HCT116 (cell line): ENCODE measurements at regions not wholly inside any gene's neighbourhood (a gene's known extent, or its start where the extent isn't known, plus 50 kb on each side); places are given as distances from the start of the nearest gene placed in this dataset.
A peak's percentile ranks its signal among the peaks of the same experiment; 100 is the strongest.

Experiments used
- ATAC-seq: fragments of 200-7000 bp; cut with Tn5 transposase; 2 replicates; pipeline ENCODE4 v1.9.1; 2020; ENCODE audit warnings: mild to moderate bottlenecking, moderate library complexity
- BruUV-seq: library from RNA; stranded (reverse); fragments of 400-500 nt; replicated peaks from 2 replicates; lab custom pipeline; 2021; lab: Mats Ljungman, UMichigan
- CTCF ChIA-PET: fragments of 300-600 bp; sonication (Branson Sonifier 250); formaldehyde crosslinking; loops from one replicate; lab custom pipeline; 2021; ENCODE audit warnings: antibody characterized with exemption; lab: Charles Lee
- POLR2A ChIA-PET: fragments of 300-600, 350-600 bp; sonication (Branson Sonifier 250); formaldehyde crosslinking; loops from one replicate; lab custom pipeline; 2021; ENCODE audit warnings: antibody characterized with exemption; lab: Charles Lee
- RAD21 ChIA-PET, 2 experiments: fragments of 300-600 bp; sonication (Branson Sonifier 250); formaldehyde crosslinking; loops; one replicate each; lab custom pipeline; 2023; ENCODE audit warnings: low total read pairs in 2 of 2; ENCODE audit not compliant: uncharacterized antibody in 2 of 2, unreplicated experiment in 2 of 2, low non-redundant PET in 1 of 2; lab: Charles Lee
- DNase-seq: peaks from one replicate; pipeline ENCODE4 v3.0.0-alpha.2; 2010; ENCODE audit warnings: low read depth, low spot score
- H2AFZ ChIP-seq: fragments of 200-600 bp; shearing (Covaris generic), sonication (generic); 2 replicates; pipeline ENCODE4 v1.6.1; 2017; ENCODE audit warnings: low read depth, mixed run types, mixed read lengths, antibody characterized with exemption, low read length; ENCODE audit not compliant: poor library complexity, severe bottlenecking
- H3K27ac ChIP-seq: 2 replicates; pipeline ENCODE4 v1.5.1; 2012; ENCODE audit warnings: low read depth, low read length
- H3K27me3 ChIP-seq: fragments of 200-600 bp; sonication (generic); 2 replicates; pipeline ENCODE4 v1.6.1; 2016; ENCODE audit warnings: mixed run types, low read length, mixed read lengths; ENCODE audit not compliant: insufficient read depth
- H3K36me3 ChIP-seq, 2 experiments: fragments of 200-500 bp in 1 of 2; fragments of 200-600 bp in 1 of 2; sonication (Bioruptor generic) in 1 of 2; sonication (generic) in 1 of 2; 2 replicates each; pipeline versions ENCODE4 v1.5.1 to v1.6.1; 2014 to 2016; ENCODE audit warnings: low read length in 2 of 2, inconsistent platforms in 1 of 2, mixed read lengths in 1 of 2, mixed run types in 1 of 2; ENCODE audit not compliant: insufficient read depth in 2 of 2, control insufficient read depth in 1 of 2
- H3K4me1 ChIP-seq, 2 experiments: fragments of 200-600 bp in 1 of 2; sonication (generic) in 1 of 2; 2 replicates each; pipeline versions ENCODE4 v1.5.1 to v1.6.1; 2012 to 2017; ENCODE audit warnings: low read length in 2 of 2, inconsistent platforms in 1 of 2, mild to moderate bottlenecking in 1 of 2, mixed read lengths in 1 of 2, mixed run types in 1 of 2, moderate library complexity in 1 of 2; ENCODE audit not compliant: insufficient read depth in 2 of 2, control insufficient read depth in 1 of 2
- H3K4me2 ChIP-seq: fragments of 200-600 bp; sonication (generic); 2 replicates; pipeline ENCODE4 v1.6.1; 2017; ENCODE audit warnings: mixed run types, low read length, mixed read lengths
- H3K4me3 ChIP-seq, 2 experiments: fragments of 200-600 bp in 1 of 2; sonication (generic) in 1 of 2; replicated peaks in 1 of 2; 2 replicates each; pipeline ENCODE4 v1.5.1; 2011 to 2016; ENCODE audit warnings: low read length in 2 of 2, control low read depth in 1 of 2, low read depth in 1 of 2, mild to moderate bottlenecking in 1 of 2, mixed read lengths in 1 of 2, mixed run types in 1 of 2
- H3K79me2 ChIP-seq: fragments of 200-600 bp; sonication (generic); 2 replicates; pipeline ENCODE4 v1.6.1; 2017; ENCODE audit warnings: mild to moderate bottlenecking, mixed run types, low read length, moderate library complexity, mixed read lengths; ENCODE audit not compliant: insufficient read depth
- H3K9ac ChIP-seq: fragments of 200-600 bp; sonication (generic); 2 replicates; pipeline ENCODE4 v1.6.1; 2016; ENCODE audit warnings: low read length, mixed read lengths
- H3K9me2 ChIP-seq: fragments of 200-600 bp; sonication (generic), shearing (Covaris generic); 2 replicates; pipeline ENCODE4 v1.6.1; 2017; ENCODE audit warnings: mixed run types, mild to moderate bottlenecking, moderate library complexity; ENCODE audit not compliant: insufficient read depth
- H3K9me3 ChIP-seq, 2 experiments: fragments of 200-500 bp in 1 of 2; fragments of 200-600 bp in 1 of 2; sonication (Bioruptor generic) in 1 of 2; sonication (generic) in 1 of 2; 2 replicates each; pipeline ENCODE4 v1.6.1; 2014 to 2017; ENCODE audit warnings: low read length in 2 of 2, mixed read lengths in 2 of 2, inconsistent platforms in 1 of 2, low read depth in 1 of 2, mild to moderate bottlenecking in 1 of 2, mixed run types in 1 of 2, moderate library complexity in 1 of 2; ENCODE audit not compliant: control insufficient read depth in 1 of 2, insufficient read depth in 1 of 2
- H4K20me1 ChIP-seq: fragments of 200-600 bp; sonication (generic), shearing (Covaris generic); 2 replicates; pipeline ENCODE4 v1.6.1; 2017; ENCODE audit warnings: mixed run types, mild to moderate bottlenecking, moderate library complexity; ENCODE audit not compliant: insufficient read depth
- CBX3 ChIP-seq: IDR thresholded peaks from 2 replicates; pipeline ENCODE4 v1.6.1; 2012; ENCODE audit warnings: low read depth
- CTCF ChIP-seq, 3 experiments: fragments of 200-600 bp in 1 of 3; sonication (generic) in 1 of 3; IDR thresholded peaks in 2 of 3; conservative IDR thresholded peaks in 1 of 3; 2 replicates each; pipeline ENCODE4 v1.5.1; 2012 to 2017; ENCODE audit warnings: low read depth in 2 of 3, low read length in 2 of 3, antibody characterized with exemption in 1 of 3, borderline replicate concordance in 1 of 3, control low read depth in 1 of 3, mild to moderate bottlenecking in 1 of 3, mixed read lengths in 1 of 3, mixed run types in 1 of 3, moderate library complexity in 1 of 3; ENCODE audit not compliant: insufficient read depth in 1 of 3
- EGR1 ChIP-seq: IDR thresholded peaks from 2 replicates; pipeline ENCODE4 v1.6.1; 2012; ENCODE audit warnings: low read depth
- EZH2phosphoT487 ChIP-seq: fragments of 200-600 bp; IDR thresholded peaks from 2 replicates; pipeline ENCODE4 v1.6.1; 2018; ENCODE audit warnings: antibody characterized with exemption, borderline replicate concordance
- FOSL1 ChIP-seq: IDR thresholded peaks from 2 replicates; pipeline ENCODE4 v1.6.1; 2012; ENCODE audit warnings: low read depth
- JUND ChIP-seq: IDR thresholded peaks from 2 replicates; pipeline ENCODE4 v1.6.1; 2012
- POLR2A ChIP-seq: IDR thresholded peaks from 2 replicates; pipeline ENCODE4 v1.7.0; 2011; ENCODE audit warnings: borderline replicate concordance; ENCODE audit not compliant: insufficient read depth, insufficient read length; ENCODE audit errors: extremely low read depth
- POLR2AphosphoS5 ChIP-seq: IDR thresholded peaks from 2 replicates; pipeline ENCODE4 v1.6.1; 2011; ENCODE audit warnings: mild to moderate bottlenecking, low read depth, low read length, moderate library complexity
- RAD21 ChIP-seq: IDR thresholded peaks from 2 replicates; pipeline ENCODE4 v1.6.1; 2012; ENCODE audit warnings: low read depth, mild to moderate bottlenecking
- SIN3A ChIP-seq: IDR thresholded peaks from 2 replicates; pipeline ENCODE4 v1.6.1; 2012; ENCODE audit warnings: low read depth
- SP1 ChIP-seq: IDR thresholded peaks from 2 replicates; pipeline ENCODE4 v1.6.1; 2012; ENCODE audit warnings: low read depth
- SRF ChIP-seq: IDR thresholded peaks from 2 replicates; pipeline ENCODE4 v1.6.1; 2012; ENCODE audit warnings: low read depth
- YY1 ChIP-seq: IDR thresholded peaks from 2 replicates; pipeline ENCODE4 v1.6.1; 2011; ENCODE audit warnings: low read length, low read depth, moderate library complexity, mild to moderate bottlenecking; ENCODE audit not compliant: insufficient replicate concordance; ENCODE audit errors: extremely low read depth
- ZFX ChIP-seq: fragments of 450-650 bp; IDR thresholded peaks from 2 replicates; pipeline ENCODE4 v1.6.1; 2017
- ZNF274 ChIP-seq: fragments of 200-500 bp; sonication (Bioruptor generic); IDR thresholded peaks from 2 replicates; pipeline ENCODE4 v1.6.1; 2014; ENCODE audit warnings: mild to moderate bottlenecking, low read depth, low read length, inconsistent platforms
- intact Hi-C: fragments of 100-400 bp; cut with micrococcal nuclease; formaldehyde crosslinking; loops from 2 replicates; pipeline ENCODE4 v1.10.0; 2022

- Histone ChIP-seq H3K79me2 (no peaks in the 10 kb centered on the region), H3K9me2 (no peaks in the 10 kb centered on the region), H3K36me3 (no peaks in the 10 kb centered on the region), H3K4me3 (no peak overlapping the region), H2AFZ (no peak overlapping the region), H4K20me1 (no peaks in the 10 kb centered on the region), H3K4me1 (no peaks in the 10 kb centered on the region), H3K27me3 (no peaks in the 10 kb centered on the region), H3K9me3 (no peaks in the 10 kb centered on the region), H3K27ac (no peak overlapping the region), H3K4me2 (no peak overlapping the region), H3K9ac (no peak overlapping the region)
- intact Hi-C loops: no loop called here
- ATAC-seq (no peak), DNase-seq (no peak)
- RAD21 ChIA-PET: no interaction called here
- POLR2A ChIA-PET: no interaction called here
- no peak for TF ChIP-seq YY1
- TF ChIP-seq ZNF274: no peak
- no peak for TF ChIP-seq POLR2AphosphoS5
- no peak for TF ChIP-seq CTCF (IDR thresholded peaks at IDR 0.05 in 2 of 3, conservative IDR thresholded peaks at IDR 0.05 in 1 of 3; ENCODE audit: borderline replicate concordance in 1 of 3, insufficient read depth in 1 of 3, low read depth in 2 of 3, low read length in 2 of 3)
- TF ChIP-seq SRF: no peak
- no peak for TF ChIP-seq EZH2phosphoT487
- no peak for TF ChIP-seq ZFX
- TF ChIP-seq SIN3A: no peak
- TF ChIP-seq POLR2A: no peak
- TF ChIP-seq CBX3: no peak
- CTCF ChIA-PET: interaction anchor here (0.8 kb wide), 1 partner anchor 1421 kb away, joined by 3 read pairs; no protein-coding TSS in a partner anchor
- no TSS peak for BruUV-seq
Measured at GRCh38 chr7:136184719-136185118, 207.6 kb upstream of the MTPN start.

- ChIA-PET CTCF (interaction anchor here (0.8 kb wide), 1 partner anchor 1422 kb away, joined by 3 read pairs; no protein-coding TSS in a partner anchor), POLR2A (no interaction called here), RAD21 (no interaction called here)
- Histone ChIP-seq H2AFZ (no peak overlapping the region), H3K9me3 (no peaks in the 10 kb centered on the region), H3K27ac (no peak overlapping the region), H3K27me3 (no peaks in the 10 kb centered on the region), H4K20me1 (no peaks in the 10 kb centered on the region), H3K9ac (no peak overlapping the region), H3K4me1 (no peaks in the 10 kb centered on the region), H3K4me2 (no peak overlapping the region), H3K79me2 (no peaks in the 10 kb centered on the region), H3K9me2 (no peaks in the 10 kb centered on the region), H3K36me3 (no peaks in the 10 kb centered on the region), H3K4me3 (no peak overlapping the region)
- DNase-seq: no peak
- intact Hi-C loops: no loop called here
- ATAC-seq: no peak
- no peak for TF ChIP-seq SP1
- TF ChIP-seq SIN3A: no peak
- no peak for TF ChIP-seq YY1
- TF ChIP-seq CTCF (IDR thresholded peaks at IDR 0.05 in 2 of 3, conservative IDR thresholded peaks at IDR 0.05 in 1 of 3; ENCODE audit: borderline replicate concordance in 1 of 3, insufficient read depth in 1 of 3, low read depth in 2 of 3, low read length in 2 of 3): 0 out of 6 replicates have a peak, but pooled peaks of 1 of the 3 experiments have one; percentile 10
- no peak for TF ChIP-seq FOSL1
- no peak for TF ChIP-seq JUND
- no peak for TF ChIP-seq CBX3
- no peak for TF ChIP-seq EGR1
- TF ChIP-seq RAD21: peak; percentile 22; the same call in 1 of the 2 replicates
- no peak for TF ChIP-seq SRF
- BruUV-seq: no TSS peak
Measured at GRCh38 chr7:136183981-136184380, 206.8 kb upstream of the MTPN start.
